Ascending aorta (tissue), 2 donors: ENCODE measurements at regions not wholly inside any gene's neighbourhood (a gene's known extent, or its start where the extent isn't known, plus 50 kb on each side); places are given as distances from the start of the nearest gene placed in this dataset.

Experiments
- DNase-seq, 2 donors: peaks; one replicate each; pipeline ENCODE4 v3.0.0-alpha.2; 2019; ENCODE audit warnings: low spot score in 2 of 2
- H3K27ac ChIP-seq, 2 donors: fragments of 200-600 bp; sonication (generic); one replicate each; pipeline ENCODE4 v1.5.1; 2016 to 2017; ENCODE audit warnings: mild to moderate bottlenecking in 1 of 2
- H3K27me3 ChIP-seq: fragments of 200-600 bp; sonication (generic); one replicate; pipeline ENCODE4 v1.5.1; 2017
- H3K36me3 ChIP-seq, 2 donors: fragments of 200-600 bp; sonication (generic); one replicate each; pipeline ENCODE4 v1.5.1; 2016
- H3K4me1 ChIP-seq, 2 donors: fragments of 200-600 bp; sonication (generic); one replicate each; pipeline ENCODE4 v1.5.1; 2016 to 2017; ENCODE audit warnings: mild to moderate bottlenecking in 1 of 2
- H3K4me3 ChIP-seq, 2 donors: fragments of 200-600 bp; sonication (generic); one replicate each; pipeline ENCODE4 v1.5.1; 2016 to 2017; ENCODE audit warnings: mild to moderate bottlenecking in 1 of 2
- H3K9me3 ChIP-seq, 2 donors: fragments of 200-600 bp; sonication (generic); one replicate each; pipeline ENCODE4 v1.5.1; 2016
- CTCF ChIP-seq, 3 experiments: fragments of 200-600 bp in 2 of 3; fragments of 450-650 bp in 1 of 3; sonication (generic) in 2 of 3; IDR thresholded peaks; one replicate each; pipeline ENCODE4 v1.5.1; 2016 to 2019; ENCODE audit warnings: antibody characterized with exemption in 3 of 3, mild to moderate bottlenecking in 1 of 3, moderate library complexity in 1 of 3
- intact Hi-C: fragments of 100-400 bp; cut with DNase I; formaldehyde crosslinking; loops from one replicate; pipeline ENCODE4 v1.15.1; 2023

GRCh38 chr13:82719987-82720386, 1162.3 kb downstream of the SLITRK1 start:
- H3K36me3 ChIP-seq: no peaks in the 10 kb centered on the region
- H3K9me3 ChIP-seq: no peaks in the 10 kb centered on the region
- no peak overlapping the region for H3K4me3 ChIP-seq
- no peaks in the 10 kb centered on the region for H3K27me3 ChIP-seq
- H3K27ac ChIP-seq: no peak overlapping the region
- DNase-seq: no peak
- intact Hi-C loops: no loop called here
- no peaks in the 10 kb centered on the region for H3K4me1 ChIP-seq
- no peak for TF ChIP-seq CTCF (IDR thresholded peaks at IDR 0.05)

- no peaks in the 10 kb centered on the region for H3K36me3 ChIP-seq
- TF ChIP-seq CTCF (IDR thresholded peaks at IDR 0.05): no peak
- H3K27me3 ChIP-seq: no peaks in the 10 kb centered on the region
- H3K9me3 ChIP-seq: no peaks in the 10 kb centered on the region
- DNase-seq: no peak
- no peak overlapping the region for H3K27ac ChIP-seq
- no peaks in the 10 kb centered on the region for H3K4me1 ChIP-seq
- intact Hi-C loops: no loop called here
- H3K4me3 ChIP-seq: no peak overlapping the region
Observed at GRCh38 chr13:82717249-82717648, 1165.0 kb downstream of the SLITRK1 start.

GRCh38 chr13:82713687-82714405, 1168.4 kb downstream of the SLITRK1 start:
- Histone ChIP-seq H3K9me3 (no peaks in the 10 kb centered on the region), H3K27me3 (no peaks in the 10 kb centered on the region), H3K4me1 (no peaks in the 10 kb centered on the region), H3K27ac (no peak overlapping the region), H3K36me3 (no peaks in the 10 kb centered on the region), H3K4me3 (no peak overlapping the region)
- intact Hi-C loops: no loop called here
- no peak for TF ChIP-seq CTCF (IDR thresholded peaks at IDR 0.05)
- no peak for DNase-seq

GRCh38 chr13:82702513-82702912, 1179.8 kb downstream of the SLITRK1 start:
- Histone ChIP-seq H3K9me3 (no peaks in the 10 kb centered on the region), H3K27me3 (no peaks in the 10 kb centered on the region), H3K4me1 (no peaks in the 10 kb centered on the region), H3K27ac (no peak overlapping the region), H3K36me3 (no peaks in the 10 kb centered on the region), H3K4me3 (no peak overlapping the region)
- intact Hi-C loops: no loop called here
- DNase-seq: no peak
- TF ChIP-seq CTCF (IDR thresholded peaks at IDR 0.05): no peak

GRCh38 chr13:82701020-82701419, 1181.3 kb downstream of the SLITRK1 start:
- no peaks in the 10 kb centered on the region for H3K4me1 ChIP-seq
- H3K9me3 ChIP-seq: no peaks in the 10 kb centered on the region
- H3K27ac ChIP-seq: no peak overlapping the region
- no peak for TF ChIP-seq CTCF (IDR thresholded peaks at IDR 0.05)
- no peak for DNase-seq
- no peaks in the 10 kb centered on the region for H3K36me3 ChIP-seq
- intact Hi-C loops: no loop called here
- no peak overlapping the region for H3K4me3 ChIP-seq
- no peaks in the 10 kb centered on the region for H3K27me3 ChIP-seq

GRCh38 chr13:82698941-82699340, 1183.3 kb downstream of the SLITRK1 start:
- Histone ChIP-seq H3K27me3 (no peaks in the 10 kb centered on the region), H3K36me3 (no peaks in the 10 kb centered on the region)
- no peak for DNase-seq

More at GRCh38 chr13:82698941-82699340, 1183.3 kb downstream of the SLITRK1 start:
- no peaks in the 10 kb centered on the region for H3K4me1 ChIP-seq
- H3K9me3 ChIP-seq: no peaks in the 10 kb centered on the region
- H3K4me3 ChIP-seq: no peak overlapping the region
- intact Hi-C loops: no loop called here
- no peak for TF ChIP-seq CTCF (IDR thresholded peaks at IDR 0.05)
- H3K27ac ChIP-seq: no peak overlapping the region
